GM10266 (cell line): ENCODE measurements at regions not wholly inside any gene's neighbourhood (a gene's known extent, or its start where the extent isn't known, plus 50 kb on each side); places are given as distances from the start of the nearest gene placed in this dataset.

Experiments used
- DNase-seq: peaks from one replicate; pipeline ENCODE4 v3.0.0; 2012; ENCODE audit errors: extremely low spot score
- TF ChIP-seq, protein P1 (sequence below): IDR thresholded peaks from 2 replicates; pipeline ENCODE4 v1.5.1; 2012; ENCODE audit warnings: mild to moderate bottlenecking, low read depth; ENCODE audit not compliant: control insufficient read depth, insufficient read depth; ENCODE audit errors: missing control alignments

DNA sequence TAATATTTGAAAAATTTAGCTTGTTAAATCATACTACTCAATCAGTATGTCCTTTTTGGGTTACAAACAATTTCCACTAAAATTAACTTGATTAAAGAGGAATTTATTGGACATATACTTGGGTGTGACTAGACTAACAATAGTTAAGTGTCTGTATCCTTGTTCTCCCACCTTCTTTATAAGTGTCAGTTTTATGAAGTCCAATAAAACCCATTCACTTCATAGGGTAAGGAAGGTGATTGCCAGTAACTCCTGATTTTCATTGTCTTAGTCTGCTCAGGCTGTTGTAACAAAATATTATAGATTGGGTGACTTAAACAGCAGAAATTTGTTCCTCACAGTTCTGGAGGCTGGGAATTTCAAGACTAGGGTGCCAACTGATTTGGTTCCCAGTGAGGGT lies 800.0 kb downstream of the PDHA2 start:
- no peak for DNase-seq
- TF ChIP-seq, protein P1, sequence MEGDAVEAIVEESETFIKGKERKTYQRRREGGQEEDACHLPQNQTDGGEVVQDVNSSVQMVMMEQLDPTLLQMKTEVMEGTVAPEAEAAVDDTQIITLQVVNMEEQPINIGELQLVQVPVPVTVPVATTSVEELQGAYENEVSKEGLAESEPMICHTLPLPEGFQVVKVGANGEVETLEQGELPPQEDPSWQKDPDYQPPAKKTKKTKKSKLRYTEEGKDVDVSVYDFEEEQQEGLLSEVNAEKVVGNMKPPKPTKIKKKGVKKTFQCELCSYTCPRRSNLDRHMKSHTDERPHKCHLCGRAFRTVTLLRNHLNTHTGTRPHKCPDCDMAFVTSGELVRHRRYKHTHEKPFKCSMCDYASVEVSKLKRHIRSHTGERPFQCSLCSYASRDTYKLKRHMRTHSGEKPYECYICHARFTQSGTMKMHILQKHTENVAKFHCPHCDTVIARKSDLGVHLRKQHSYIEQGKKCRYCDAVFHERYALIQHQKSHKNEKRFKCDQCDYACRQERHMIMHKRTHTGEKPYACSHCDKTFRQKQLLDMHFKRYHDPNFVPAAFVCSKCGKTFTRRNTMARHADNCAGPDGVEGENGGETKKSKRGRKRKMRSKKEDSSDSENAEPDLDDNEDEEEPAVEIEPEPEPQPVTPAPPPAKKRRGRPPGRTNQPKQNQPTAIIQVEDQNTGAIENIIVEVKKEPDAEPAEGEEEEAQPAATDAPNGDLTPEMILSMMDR: no peak

DNA sequence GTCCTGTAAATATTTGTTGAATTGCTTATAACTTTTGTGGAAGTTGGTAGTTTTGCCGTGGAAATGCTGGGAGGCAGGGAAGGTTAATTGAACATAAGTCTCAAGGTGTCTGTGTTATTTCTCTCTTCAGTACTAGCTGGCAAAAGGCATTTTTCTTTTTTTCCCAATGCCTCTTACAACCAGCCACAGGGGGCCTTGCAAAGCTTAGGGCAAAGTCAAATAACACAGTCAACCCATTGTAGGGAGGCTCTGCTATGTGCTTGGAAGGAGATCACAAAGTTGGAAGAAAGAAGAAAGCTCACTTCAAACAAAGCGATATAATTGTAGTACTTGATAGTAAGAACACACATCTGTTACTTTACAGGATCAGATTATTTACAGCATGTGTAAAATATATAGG lies 802.6 kb downstream of the PDHA2 start:
- TF ChIP-seq, protein P1: no peak
- DNase-seq: no peak

DNA sequence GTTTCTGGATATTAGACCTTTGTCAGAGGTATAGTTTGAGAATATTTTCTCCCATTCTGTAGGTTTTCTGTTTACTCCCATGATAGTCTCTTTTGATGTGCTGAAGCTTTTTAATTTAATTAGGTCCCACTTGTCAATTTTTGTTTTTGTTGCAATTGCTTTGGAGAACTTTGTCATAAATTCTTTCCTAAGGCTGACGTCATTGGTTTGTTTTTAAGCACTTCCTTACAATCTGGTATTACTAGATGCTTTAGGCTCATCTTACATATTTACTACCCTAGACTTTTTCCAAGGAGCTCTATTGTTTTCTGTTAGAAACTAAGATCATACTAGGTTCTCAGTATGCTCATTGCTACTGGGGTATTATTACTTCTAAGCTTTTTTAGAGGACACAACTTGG lies 806.3 kb downstream of the PDHA2 start:
- no peak for DNase-seq
- TF ChIP-seq, protein P1: no peak

DNA sequence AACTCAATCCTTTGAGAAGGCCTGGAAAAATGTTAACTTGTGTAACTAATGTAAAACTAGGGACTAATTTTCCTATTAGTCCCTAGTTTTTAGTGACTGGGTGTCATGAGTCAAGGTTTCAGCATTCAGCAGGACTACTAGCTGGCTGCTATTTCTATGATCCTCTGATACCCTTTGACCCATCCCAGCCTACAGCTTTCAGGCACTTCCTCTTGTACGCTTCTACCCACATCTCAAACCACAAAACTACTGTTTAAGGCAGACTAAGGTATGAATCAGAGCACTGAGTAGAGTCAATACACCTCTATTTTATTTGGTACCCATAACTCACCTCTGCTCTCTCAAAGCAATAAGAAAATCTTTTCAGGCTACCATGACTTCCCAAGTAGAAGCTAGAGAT lies 809.6 kb downstream of the PDHA2 start:
- no peak for DNase-seq
- TF ChIP-seq, protein P1: no peak

- no peak for DNase-seq
- TF ChIP-seq, protein P1: no peak
These were observed 812.3 kb downstream of the PDHA2 start for GRCh38 chr4:96652158-96652557.

DNA sequence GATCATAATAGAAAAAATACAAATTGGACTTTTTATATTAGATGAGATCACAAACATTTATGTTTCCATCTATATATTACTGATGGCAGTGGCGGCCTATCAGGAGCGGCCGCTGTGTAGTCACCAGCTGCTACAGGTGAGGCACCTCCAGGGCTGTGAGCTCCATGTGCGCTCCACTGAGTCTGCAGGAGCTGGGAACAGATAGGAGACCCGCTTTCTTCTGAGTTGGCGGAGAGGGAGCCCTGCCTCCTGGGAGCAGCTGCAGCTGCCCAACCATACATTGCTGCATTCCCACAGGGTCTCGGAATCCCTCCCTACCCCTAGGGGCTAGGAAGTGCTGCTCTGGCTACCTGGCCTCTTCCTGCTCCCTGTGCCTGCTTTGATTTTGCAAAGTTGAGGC lies 812.9 kb downstream of the PDHA2 start:
- TF ChIP-seq, protein P1: no peak
- no peak for DNase-seq

- TF ChIP-seq, protein P1: no peak
- DNase-seq: no peak
These were observed 814.2 kb downstream of the PDHA2 start for GRCh38 chr4:96654045-96654444.
